ENCODE measurements at regions not wholly inside any gene's neighbourhood (a gene's known extent, or its start where the extent isn't known, plus 50 kb on each side); places are given as distances from the start of the nearest gene placed in this dataset.

GRCh38 chr5:159667286-159667685 lies 249.0 kb upstream of the ADRA1B start:
- no peak for TF ChIP-seq EZH2 (IDR thresholded peaks at IDR 0.05; ENCODE audit: borderline replicate concordance, low read depth, low read length, severe bottlenecking)
- no peak for TF ChIP-seq POLR2AphosphoS5 (IDR thresholded peaks at IDR 0.05; ENCODE audit: insufficient read depth, low read depth, low read length)
- TF ChIP-seq, protein P1, sequence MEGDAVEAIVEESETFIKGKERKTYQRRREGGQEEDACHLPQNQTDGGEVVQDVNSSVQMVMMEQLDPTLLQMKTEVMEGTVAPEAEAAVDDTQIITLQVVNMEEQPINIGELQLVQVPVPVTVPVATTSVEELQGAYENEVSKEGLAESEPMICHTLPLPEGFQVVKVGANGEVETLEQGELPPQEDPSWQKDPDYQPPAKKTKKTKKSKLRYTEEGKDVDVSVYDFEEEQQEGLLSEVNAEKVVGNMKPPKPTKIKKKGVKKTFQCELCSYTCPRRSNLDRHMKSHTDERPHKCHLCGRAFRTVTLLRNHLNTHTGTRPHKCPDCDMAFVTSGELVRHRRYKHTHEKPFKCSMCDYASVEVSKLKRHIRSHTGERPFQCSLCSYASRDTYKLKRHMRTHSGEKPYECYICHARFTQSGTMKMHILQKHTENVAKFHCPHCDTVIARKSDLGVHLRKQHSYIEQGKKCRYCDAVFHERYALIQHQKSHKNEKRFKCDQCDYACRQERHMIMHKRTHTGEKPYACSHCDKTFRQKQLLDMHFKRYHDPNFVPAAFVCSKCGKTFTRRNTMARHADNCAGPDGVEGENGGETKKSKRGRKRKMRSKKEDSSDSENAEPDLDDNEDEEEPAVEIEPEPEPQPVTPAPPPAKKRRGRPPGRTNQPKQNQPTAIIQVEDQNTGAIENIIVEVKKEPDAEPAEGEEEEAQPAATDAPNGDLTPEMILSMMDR (IDR thresholded peaks at IDR 0.05; ENCODE audit: extremely low read depth in 1 of 2, insufficient read depth in 1 of 2, low read depth in 1 of 2, low read length in 2 of 2): no peak
- no peak for TF ChIP-seq MAX (IDR thresholded peaks at IDR 0.05; ENCODE audit: insufficient read depth, insufficient read length)
- no peak for TF ChIP-seq POLR2A (IDR thresholded peaks at IDR 0.05; ENCODE audit: low read depth, low read length)
- TF ChIP-seq GATA2 (IDR thresholded peaks at IDR 0.05; ENCODE audit: insufficient read depth, insufficient read length, low read depth, low read length): no peak
